ENCODE measurements at regions not wholly inside any gene's neighbourhood (a gene's known extent, or its start where the extent isn't known, plus 50 kb on each side); places are given as distances from the start of the nearest gene placed in this dataset.

- no peak for TF ChIP-seq CTCF (IDR thresholded peaks at IDR 0.05; ENCODE audit: poor library complexity, severe bottlenecking)
- no peak for TF ChIP-seq POLR2AphosphoS5 (IDR thresholded peaks at IDR 0.05)
- TF ChIP-seq EZH2 (IDR thresholded peaks at IDR 0.05; ENCODE audit: borderline replicate concordance, insufficient read depth, low read length, poor library complexity, severe bottlenecking), result no peak
- no peak for TF ChIP-seq RAD21 (conservative IDR thresholded peaks at IDR 0.05)
These were observed 408.4 kb downstream of the NTRK2 start for GRCh38 chr9:85077944-85078343.
